Common myeloid progenitor, CD34-positive (primary cell): ENCODE measurements at regions not wholly inside any gene's neighbourhood (a gene's known extent, or its start where the extent isn't known, plus 50 kb on each side); places are given as distances from the start of the nearest gene placed in this dataset.
"Not testable (repeated sequence)": the region's sequence is repeated elsewhere in the genome, so short reads cannot be mapped to it uniquely, and the experiment has no call there.

Experiments
- CTCF ChIA-PET: fragments of 350-600 bp; sonication (Branson Sonifier 250); formaldehyde crosslinking; loops from one replicate; lab custom pipeline; 2021; ENCODE audit warnings: antibody characterized with exemption; lab: Charles Lee
- POLR2A ChIA-PET: fragments of 350-600 bp; sonication (Branson Sonifier 250); formaldehyde crosslinking; loops from one replicate; lab custom pipeline; 2021; ENCODE audit warnings: antibody characterized with exemption; lab: Charles Lee
- DNase-seq, 3 donors: peaks; one replicate each; pipeline versions ENCODE4 v3.0.0 to v3.0.0-alpha.2; 2013
- H3K27ac ChIP-seq, 2 experiments: 1 replicate in 1 of 2; 2 replicates in 1 of 2; pipeline ENCODE4 v1.7.0; 2013; ENCODE audit warnings: inconsistent platforms in 2 of 2, low read length in 2 of 2, mild to moderate bottlenecking in 2 of 2, low read depth in 1 of 2, moderate library complexity in 1 of 2; ENCODE audit not compliant: severe bottlenecking in 2 of 2, insufficient read depth in 1 of 2, poor library complexity in 1 of 2
- H3K27me3 ChIP-seq, 5 experiments: replicated peaks in 2 of 5; 1 replicate in 3 of 5; 2 replicates in 2 of 5; pipeline versions ENCODE4 v1.6.1 to v1.7.0; 2013; ENCODE audit warnings: low read length in 4 of 5, mild to moderate bottlenecking in 2 of 5, moderate library complexity in 2 of 5, inconsistent platforms in 1 of 5; ENCODE audit not compliant: insufficient read depth in 5 of 5, control insufficient read depth in 4 of 5
- H3K36me3 ChIP-seq, 4 experiments: 1 replicate in 2 of 4; 2 replicates in 2 of 4; pipeline versions ENCODE4 v1.6.1 to v1.7.0; 2013; ENCODE audit warnings: low read length in 3 of 4, control low read depth in 1 of 4, mild to moderate bottlenecking in 1 of 4; ENCODE audit not compliant: control insufficient read depth in 4 of 4, insufficient read depth in 4 of 4
- H3K4me1 ChIP-seq, 4 experiments: 1 replicate in 3 of 4; 2 replicates in 1 of 4; pipeline versions ENCODE4 v1.6.1 to v1.7.1; 2013; ENCODE audit warnings: low read length in 3 of 4, mild to moderate bottlenecking in 3 of 4, control low read depth in 1 of 4, inconsistent platforms in 1 of 4, moderate library complexity in 1 of 4; ENCODE audit not compliant: control insufficient read depth in 4 of 4, insufficient read depth in 4 of 4; ENCODE audit errors: control extremely low read depth in 1 of 4
- H3K4me3 ChIP-seq, 7 experiments: 1 replicate in 4 of 7; 2 replicates in 3 of 7; pipeline versions ENCODE4 v1.5.1 to v1.7.0; 2013; ENCODE audit warnings: mild to moderate bottlenecking in 7 of 7, low read length in 6 of 7, moderate library complexity in 6 of 7, inconsistent platforms in 2 of 7, low read depth in 2 of 7, control low read depth in 1 of 7; ENCODE audit not compliant: insufficient read depth in 4 of 7, control insufficient read depth in 1 of 7; ENCODE audit errors: extremely low read depth in 1 of 7
- H3K9me3 ChIP-seq, 5 experiments: 1 replicate in 4 of 5; 2 replicates in 1 of 5; pipeline versions ENCODE4 v1.6.1 to v1.7.1; 2013; ENCODE audit warnings: low read length in 4 of 5, mild to moderate bottlenecking in 2 of 5, inconsistent platforms in 1 of 5, low read depth in 1 of 5, moderate library complexity in 1 of 5; ENCODE audit not compliant: control insufficient read depth in 4 of 5, insufficient read depth in 2 of 5; ENCODE audit errors: control extremely low read depth in 1 of 5
- WGBS: methylation state at CpG from one replicate; pipeline ENCODE4 v1.1.5; 2013; ENCODE audit not compliant: insufficient coverage; 5-methylcytosine and 5-hydroxymethylcytosine counted together

DNA sequence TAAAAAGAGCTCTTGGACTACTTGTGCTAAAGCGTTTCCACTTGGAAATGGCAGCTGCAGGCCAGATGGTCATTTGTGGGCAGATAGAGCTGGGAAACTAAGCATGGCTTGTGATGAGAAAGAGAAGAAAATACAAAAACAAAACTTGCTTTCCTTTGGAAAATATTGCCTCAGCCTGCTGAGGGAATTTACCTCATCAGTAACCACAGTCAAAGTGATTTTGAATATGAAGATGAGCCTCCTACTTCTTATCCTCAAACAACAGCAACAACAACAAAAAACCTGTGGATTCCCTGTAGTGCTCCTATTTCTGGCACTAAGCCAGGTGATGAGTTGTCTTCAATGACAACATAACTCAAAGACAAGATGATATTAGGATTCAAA lies 62.7 kb upstream of the FIBIN start:
- H3K27ac ChIP-seq = no peak overlapping the region
- CTCF ChIA-PET = no interaction called here
- no peaks in the 10 kb centered on the region for H3K36me3 ChIP-seq
- no peak for DNase-seq
- H3K4me3 ChIP-seq = no peak overlapping the region
- POLR2A ChIA-PET = no interaction called here
- peaks cover 0 to 6% (median 0%) of the 10 kb centered on the region in 5 experiments for H3K9me3 ChIP-seq
- no peaks in the 10 kb centered on the region for H3K4me1 ChIP-seq
- H3K27me3 ChIP-seq = no peaks in the 10 kb centered on the region
- 100% methylated on average over 1 of the region's 1 CpG for WGBS

DNA sequence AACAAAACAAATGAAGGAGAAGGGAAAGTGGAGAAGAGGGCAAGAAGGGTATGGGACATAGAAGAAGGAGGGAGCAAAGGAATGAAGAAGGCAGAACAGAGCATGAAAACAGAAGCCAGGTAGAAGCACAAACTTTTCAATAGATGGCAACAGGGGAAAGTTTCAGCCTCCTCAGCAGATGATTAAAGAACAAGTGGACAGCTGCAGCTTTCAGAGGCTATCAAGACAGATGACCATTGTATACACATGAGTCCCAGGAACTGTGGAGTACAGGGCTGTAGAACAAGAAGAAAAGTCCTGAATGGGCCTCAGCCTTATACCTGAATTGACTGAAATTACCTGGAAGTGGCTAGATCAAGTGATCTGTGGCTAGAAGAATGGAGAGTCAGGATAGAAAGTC lies 62.0 kb upstream of the FIBIN start:
- Histone ChIP-seq H3K4me3 (no peak overlapping the region), H3K27me3 (no peaks in the 10 kb centered on the region), H3K36me3 (no peaks in the 10 kb centered on the region), H3K27ac (no peak overlapping the region), H3K9me3 (peaks cover 0 to 6% (median 0%) of the 10 kb centered on the region in 5 experiments), H3K4me1 (no peaks in the 10 kb centered on the region)
- ChIA-PET POLR2A (no interaction called here), CTCF (no interaction called here)
- DNase-seq = no peak

DNA sequence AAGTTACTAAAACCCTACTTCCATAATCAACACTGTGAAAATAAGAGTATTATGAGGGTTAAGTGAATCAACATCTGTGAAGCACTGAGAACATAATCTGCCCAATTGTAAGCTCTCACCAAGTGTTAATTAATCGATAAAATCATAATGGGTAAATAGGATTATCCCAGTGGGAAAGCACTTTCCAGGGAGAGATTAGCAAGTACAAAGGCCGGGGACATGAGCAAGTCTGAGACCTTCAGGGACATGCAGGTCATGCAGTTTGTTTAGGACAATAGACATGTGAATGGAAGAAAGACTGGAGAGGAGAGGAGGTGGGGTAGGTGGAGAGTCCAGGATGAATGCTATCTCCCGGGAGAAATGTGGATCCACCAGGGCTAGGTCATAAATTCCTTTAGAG lies 57.8 kb upstream of the FIBIN start:
- Histone ChIP-seq H3K4me3 (no peak overlapping the region), H3K9me3 (peaks cover 0 to 6% (median 0%) of the 10 kb centered on the region in 5 experiments), H3K4me1 (no peaks in the 10 kb centered on the region), H3K36me3 (no peaks in the 10 kb centered on the region), H3K27ac (no peak overlapping the region), H3K27me3 (no peaks in the 10 kb centered on the region)
- WGBS = 56% methylated on average over 3 of the region's 3 CpGs
- POLR2A ChIA-PET = no interaction called here
- no peak for DNase-seq
- CTCF ChIA-PET = no interaction called here

DNA sequence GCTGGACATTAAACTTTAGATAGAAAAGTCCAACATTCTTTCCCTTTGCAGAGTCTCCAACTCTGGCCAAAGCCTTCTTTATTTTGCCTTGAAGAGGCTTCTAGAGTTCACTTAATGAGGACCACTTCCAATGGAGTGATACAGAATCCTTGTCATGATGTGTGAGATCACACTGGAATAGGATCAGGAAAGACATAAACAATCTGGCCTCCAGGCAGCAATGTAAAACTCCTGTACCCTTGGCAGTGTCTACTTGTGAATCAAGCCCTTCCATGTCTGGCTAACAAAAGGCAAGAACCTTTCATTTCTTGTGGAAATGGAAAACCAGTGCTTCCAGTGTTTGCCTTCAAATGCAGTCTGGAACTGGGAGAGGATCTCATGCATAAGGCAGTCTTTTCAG lies 56.5 kb upstream of the FIBIN start:
- Histone ChIP-seq H3K27ac (no peak overlapping the region), H3K9me3 (peaks cover 0 to 6% (median 0%) of the 10 kb centered on the region in 5 experiments), H3K4me1 (no peaks in the 10 kb centered on the region), H3K4me3 (no peak overlapping the region), H3K36me3 (no peaks in the 10 kb centered on the region), H3K27me3 (no peaks in the 10 kb centered on the region)
- ChIA-PET CTCF (no interaction called here), POLR2A (no interaction called here)
- no peak for DNase-seq

DNA sequence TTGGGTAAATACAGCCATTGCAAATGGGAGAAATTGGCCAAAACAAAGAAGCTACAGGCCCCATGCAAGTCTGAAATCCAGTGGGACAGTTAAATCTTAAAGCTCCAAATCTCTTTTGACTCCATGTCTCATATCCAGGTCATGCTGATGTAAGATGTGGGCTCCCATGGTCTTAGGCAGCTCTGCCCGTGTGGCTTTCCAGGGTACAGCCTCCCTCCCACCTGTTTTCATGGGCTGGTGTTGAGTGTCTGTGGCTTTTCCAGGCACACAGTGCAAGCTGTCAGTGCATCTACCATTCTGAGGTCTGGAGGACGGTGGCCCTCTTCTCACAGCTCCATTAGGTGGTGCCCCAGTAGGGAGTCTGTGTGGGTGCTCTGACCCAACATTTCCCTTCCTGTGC lies 53.4 kb upstream of the FIBIN start:
- H3K27ac ChIP-seq, POLR2A ChIA-PET, H3K36me3 ChIP-seq, H3K4me3 ChIP-seq, H3K27me3 ChIP-seq, CTCF ChIA-PET, H3K9me3 ChIP-seq, DNase-seq, H3K4me1 ChIP-seq: not testable (repeated sequence)
- 100% methylated on average over 2 of the region's 2 CpGs for WGBS

DNA sequence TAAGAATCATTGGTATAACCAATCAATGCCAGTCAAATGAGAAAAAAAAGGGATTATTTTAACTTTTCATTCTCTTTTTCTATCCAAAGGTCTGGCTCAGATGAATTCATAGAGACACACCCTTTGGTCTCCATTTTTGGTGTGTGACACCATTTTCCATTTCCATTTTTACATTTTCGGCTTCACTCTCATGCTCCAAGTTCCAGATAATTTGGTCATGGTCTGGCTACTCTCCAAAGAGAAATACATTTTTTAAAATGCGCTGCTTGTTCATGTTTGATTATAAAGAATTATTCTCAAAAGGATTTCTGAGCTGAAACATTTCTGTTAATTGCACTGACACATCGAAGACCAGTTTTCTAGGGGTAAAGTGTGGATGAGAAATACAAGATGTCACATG lies 51.6 kb upstream of the FIBIN start:
- ChIA-PET POLR2A (no interaction called here), CTCF (no interaction called here)
- Histone ChIP-seq H3K9me3 (no peaks in the 10 kb centered on the region), H3K4me1 (no peaks in the 10 kb centered on the region), H3K27ac (no peak overlapping the region), H3K4me3 (no peak overlapping the region), H3K27me3 (no peaks in the 10 kb centered on the region), H3K36me3 (no peaks in the 10 kb centered on the region)
- DNase-seq = no peak
- 100% methylated on average over 2 of the region's 3 CpGs for WGBS

DNA sequence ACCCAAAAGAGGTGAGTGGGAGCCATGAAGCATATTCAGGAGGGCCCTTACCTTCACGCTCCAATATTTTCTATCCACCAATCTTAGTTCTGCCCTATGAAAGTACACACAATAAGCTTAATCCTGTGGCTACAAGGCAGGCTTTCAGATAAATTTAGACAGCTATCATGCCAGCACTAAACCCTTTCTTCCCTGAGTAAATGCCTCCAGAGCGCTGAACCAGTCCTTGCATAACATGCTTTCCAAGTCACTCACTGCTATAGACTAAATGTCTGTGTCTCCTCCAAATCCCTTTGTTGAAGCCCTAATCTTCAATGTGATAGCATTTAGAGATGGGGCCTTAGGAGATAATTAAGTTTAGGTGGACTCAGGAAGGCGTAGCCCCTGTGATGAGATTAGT lies 50.3 kb upstream of the FIBIN start:
- Histone ChIP-seq H3K9me3 (no peaks in the 10 kb centered on the region), H3K36me3 (no peaks in the 10 kb centered on the region), H3K4me1 (no peaks in the 10 kb centered on the region), H3K27ac (no peak overlapping the region), H3K27me3 (no peaks in the 10 kb centered on the region), H3K4me3 (no peak overlapping the region)
- ChIA-PET CTCF (no interaction called here), POLR2A (no interaction called here)
- DNase-seq = no peak
- 94% methylated on average over 3 of the region's 3 CpGs for WGBS
